ENCODE measurements at regions not wholly inside any gene's neighbourhood (a gene's known extent, or its start where the extent isn't known, plus 50 kb on each side); places are given as distances from the start of the nearest gene placed in this dataset.

GRCh38 chr20:12156252-12156651 is 238.6 kb downstream of the BTBD3 start:
- H3K9ac ChIP-seq (ENCODE audit: insufficient read depth, low read length, poor library complexity, severe bottlenecking) = no peak overlapping the region
- peaks cover 3 to 4% of the 10 kb centered on the region in 2 donors for H3K4me1 ChIP-seq (ENCODE audit: control insufficient read depth in 1 of 2, insufficient read depth in 2 of 2, low read length in 2 of 2)
- Mint-ChIP-seq H3K4me3 (no peak overlapping the region), H3K27ac (no peak overlapping the region), H3K27me3 (ENCODE audit: low read depth in 3 of 3) (peaks cover 0 to 1% (median 1%) of the 10 kb centered on the region in 3 donors), H3K36me3 (no peaks in the 10 kb centered on the region), H3K9me3 (peaks cover 0 to 4% (median 0%) of the 10 kb centered on the region in 7 donors), H3K4me1 (peaks cover 5% of the 10 kb centered on the region)
- no peaks in the 10 kb centered on the region for H3K36me3 ChIP-seq (replicated peaks in 1 of 2; ENCODE audit: control insufficient read depth in 1 of 2, insufficient read depth in 2 of 2, low read length in 2 of 2)
- H3K27me3 ChIP-seq (ENCODE audit: control insufficient read depth in 2 of 2, insufficient read depth in 2 of 2, low read length in 2 of 2) = no peaks in the 10 kb centered on the region
- no peak for DNase-seq
- H3K4me3 ChIP-seq (replicated peaks in 1 of 3; ENCODE audit: low read depth in 2 of 3, low read length in 3 of 3) = no peak overlapping the region
- no peak overlapping the region for H3K4me2 ChIP-seq (replicated peaks; ENCODE audit: extremely low read depth, low read length, poor library complexity, severe bottlenecking)
- no CpG with 5 or more reads among the region's 4 CpGs for WGBS (ENCODE audit: insufficient coverage)
- H3K9me3 ChIP-seq (replicated peaks in 1 of 2; ENCODE audit: control insufficient read depth in 1 of 2, insufficient read depth in 1 of 2, low read length in 2 of 2) = no peaks in the 10 kb centered on the region
- no peaks in the 10 kb centered on the region for H3K79me2 ChIP-seq (ENCODE audit: insufficient read depth, low read length)
- intact Hi-C loops (cut with micrococcal nuclease) = no loop called here
- no peak for TF ChIP-seq CTCF (IDR thresholded peaks at IDR 0.05)
- H2AFZ ChIP-seq (ENCODE audit: insufficient read depth, low read depth, low read length, poor library complexity, severe bottlenecking) = no peak overlapping the region
- H3K27ac ChIP-seq (ENCODE audit: low read depth in 1 of 2, low read length in 2 of 2) = no peak overlapping the region
- H4K20me1 ChIP-seq (ENCODE audit: insufficient read depth, low read length) = no peaks in the 10 kb centered on the region

GRCh38 chr20:12159261-12159660 is 241.6 kb downstream of the BTBD3 start:
- H3K27me3 ChIP-seq (ENCODE audit: control insufficient read depth in 2 of 2, insufficient read depth in 2 of 2, low read length in 2 of 2) = no peaks in the 10 kb centered on the region
- H4K20me1 ChIP-seq (ENCODE audit: insufficient read depth, low read length) = no peaks in the 10 kb centered on the region
- H3K4me1 ChIP-seq (ENCODE audit: control insufficient read depth in 1 of 2, insufficient read depth in 2 of 2, low read length in 2 of 2) = no peaks in the 10 kb centered on the region
- no peaks in the 10 kb centered on the region for H3K79me2 ChIP-seq (ENCODE audit: insufficient read depth, low read length)
- H3K27ac ChIP-seq (ENCODE audit: low read depth in 1 of 2, low read length in 2 of 2) = no peak overlapping the region
- peaks cover 0 to 4% (median 0%) of the 10 kb centered on the region in 7 donors for H3K9me3 Mint-ChIP-seq
- WGBS (ENCODE audit: insufficient coverage) = 91% methylated on average over 6 of the region's 6 CpGs
- no peak for DNase-seq
- H2AFZ ChIP-seq (ENCODE audit: insufficient read depth, low read depth, low read length, poor library complexity, severe bottlenecking) = no peak overlapping the region
- H3K4me3 Mint-ChIP-seq = no peak overlapping the region
- TF ChIP-seq CTCF (IDR thresholded peaks at IDR 0.05) = no peak
- H3K9ac ChIP-seq (ENCODE audit: insufficient read depth, low read length, poor library complexity, severe bottlenecking) = no peak overlapping the region
- no peaks in the 10 kb centered on the region for H3K9me3 ChIP-seq (replicated peaks in 1 of 2; ENCODE audit: control insufficient read depth in 1 of 2, insufficient read depth in 1 of 2, low read length in 2 of 2)
- no peaks in the 10 kb centered on the region for H3K36me3 Mint-ChIP-seq
- no peak overlapping the region for H3K27ac Mint-ChIP-seq
- no peaks in the 10 kb centered on the region for H3K36me3 ChIP-seq (replicated peaks in 1 of 2; ENCODE audit: control insufficient read depth in 1 of 2, insufficient read depth in 2 of 2, low read length in 2 of 2)
- intact Hi-C loops (cut with micrococcal nuclease) = no loop called here
- peaks cover 0 to 1% (median 1%) of the 10 kb centered on the region in 3 donors for H3K27me3 Mint-ChIP-seq (ENCODE audit: low read depth in 3 of 3)
- H3K4me1 Mint-ChIP-seq = no peaks in the 10 kb centered on the region
- no peak overlapping the region for H3K4me3 ChIP-seq (replicated peaks in 1 of 3; ENCODE audit: low read depth in 2 of 3, low read length in 3 of 3)
- H3K4me2 ChIP-seq (replicated peaks; ENCODE audit: extremely low read depth, low read length, poor library complexity, severe bottlenecking) = no peak overlapping the region

Data from CD14-positive monocyte (primary cell).